SKM-1 (cell line): ENCODE measurements at regions not wholly inside any gene's neighbourhood (a gene's known extent, or its start where the extent isn't known, plus 50 kb on each side); places are given as distances from the start of the nearest gene placed in this dataset.

Experiments used
- DNase-seq: peaks from one replicate; lab custom pipeline; 2025; ENCODE audit not compliant: unreplicated experiment; lab: John Stamatoyannopoulos, UW

GRCh38 chr9:118364266-118365106 lies 660.3 kb downstream of the TLR4 start:
- no peak for DNase-seq

DNA sequence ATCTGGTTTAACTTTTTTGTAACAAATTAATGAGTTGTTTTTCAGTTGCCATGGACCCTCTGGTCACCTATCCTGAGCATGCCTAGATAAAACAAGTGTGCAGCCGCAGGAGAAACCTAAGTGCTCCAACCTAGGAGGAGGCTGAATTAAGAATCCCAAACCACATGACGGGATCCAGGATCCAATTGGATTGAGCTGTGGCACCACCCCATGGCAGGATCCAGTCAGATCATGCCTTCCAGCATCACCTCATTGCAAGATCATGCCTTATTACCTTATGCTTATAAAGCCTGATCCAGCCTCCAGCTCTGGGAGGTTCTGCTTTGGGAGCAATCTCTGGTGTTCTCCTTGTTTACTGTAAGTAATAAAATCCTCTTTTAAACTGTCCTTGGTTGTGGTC lies 662.0 kb downstream of the TLR4 start:
- DNase-seq: no peak

GRCh38 chr9:118367383-118367782 lies 663.2 kb downstream of the TLR4 start:
- no peak for DNase-seq

- no peak for DNase-seq
Observed at GRCh38 chr9:118384531-118385100, 680.4 kb downstream of the TLR4 start.

DNA sequence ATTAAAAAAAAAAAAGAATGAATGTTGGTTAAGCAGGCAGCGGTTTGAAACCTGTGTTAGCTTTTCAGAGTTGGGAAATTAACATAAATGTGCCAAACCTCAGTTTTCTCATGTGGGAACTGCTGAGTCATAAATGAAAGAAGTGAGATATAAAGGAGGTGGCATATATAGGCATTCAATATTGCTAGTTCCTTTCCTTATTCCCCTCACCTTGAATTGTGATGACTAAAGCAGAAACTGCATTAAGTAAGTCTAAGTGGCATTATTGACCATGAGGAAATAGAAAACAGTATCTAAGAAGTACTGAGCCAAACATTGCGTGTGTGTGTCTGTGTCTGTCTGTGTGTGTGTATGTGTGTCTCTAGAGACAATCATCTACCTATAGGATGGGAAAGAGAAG lies 691.2 kb downstream of the TLR4 start:
- DNase-seq: no peak

DNA sequence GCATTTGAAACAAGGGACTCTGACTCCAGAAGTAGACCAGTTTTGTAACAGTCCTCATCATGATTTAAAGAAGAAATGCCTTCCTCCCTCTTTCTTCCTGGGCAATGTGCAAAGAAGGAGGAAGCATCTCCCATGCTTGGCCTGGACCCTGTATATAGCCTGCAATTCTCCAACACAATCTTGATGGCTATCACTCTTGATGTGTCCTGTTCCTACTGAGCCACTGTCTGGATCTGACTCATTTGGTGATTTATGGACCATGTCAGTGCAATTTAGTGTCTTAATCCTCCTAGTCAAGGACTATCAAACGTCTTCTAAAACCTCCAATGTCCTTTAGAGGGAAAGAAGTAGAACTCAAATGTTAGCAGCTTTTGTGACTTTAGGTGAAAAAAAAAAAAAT lies 697.3 kb downstream of the TLR4 start:
- DNase-seq: no peak

DNA sequence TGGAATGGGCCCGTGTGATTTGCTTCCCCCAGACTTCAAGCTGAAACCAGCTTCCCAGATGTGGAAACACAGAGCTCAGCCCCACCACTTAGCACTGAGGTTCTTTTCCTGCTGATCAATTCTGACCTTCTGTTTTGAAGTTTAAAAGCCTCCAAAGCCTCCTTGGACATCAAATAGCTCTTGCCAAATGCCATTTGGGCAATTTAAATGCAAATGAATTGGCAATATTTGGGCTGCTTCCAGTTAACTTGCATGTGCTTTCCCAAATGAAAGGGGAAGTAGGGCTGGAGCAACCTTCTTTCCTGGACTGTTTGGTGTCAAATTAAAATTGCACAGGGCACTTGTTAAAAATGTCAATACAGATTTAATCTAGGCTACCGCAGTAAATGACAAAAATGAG lies 710.5 kb downstream of the TLR4 start:
- DNase-seq: no peak

- no peak for DNase-seq
Observed at GRCh38 chr9:118418887-118419565, 714.8 kb downstream of the TLR4 start.

DNA sequence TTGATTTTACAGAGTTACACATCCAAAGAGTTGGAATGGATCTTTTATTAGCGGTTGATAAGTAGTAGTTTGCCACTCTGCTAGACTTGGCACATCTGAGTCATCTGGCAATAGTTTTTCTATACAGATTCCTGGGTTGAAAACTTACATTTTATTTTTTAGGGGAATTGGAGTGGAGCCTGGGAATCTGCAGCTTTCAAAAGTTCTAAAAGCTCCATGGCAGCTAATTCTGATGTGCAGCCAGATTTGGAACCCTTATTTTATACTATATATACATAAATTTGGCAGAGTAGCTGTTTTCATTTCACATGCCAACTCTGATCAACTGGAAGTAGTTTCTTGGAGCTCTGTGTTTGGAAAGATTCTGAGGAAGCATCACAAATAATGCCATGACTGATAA lies 715.5 kb downstream of the TLR4 start:
- DNase-seq: no peak

DNA sequence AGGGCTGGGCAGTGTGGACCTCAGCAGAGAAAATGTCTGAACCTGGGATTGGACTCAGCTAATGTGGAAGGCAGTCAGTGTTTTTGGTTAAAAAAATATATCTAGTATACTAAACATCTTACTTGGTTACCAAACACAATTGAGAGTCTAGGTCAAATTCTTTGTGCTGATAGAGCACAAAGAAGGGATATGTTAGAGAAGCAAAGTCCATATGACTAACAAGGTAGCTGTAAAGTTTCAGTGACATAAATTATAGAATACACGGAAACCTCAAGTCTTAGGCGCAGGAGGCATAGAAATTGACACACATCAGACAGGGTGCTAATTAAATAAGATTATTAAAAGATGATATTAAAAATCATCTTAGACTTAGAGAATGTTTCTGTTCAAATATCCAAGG lies 718.3 kb downstream of the TLR4 start:
- DNase-seq: no peak

GRCh38 chr9:118423021-118423420 lies 718.8 kb downstream of the TLR4 start:
- no peak for DNase-seq

DNA sequence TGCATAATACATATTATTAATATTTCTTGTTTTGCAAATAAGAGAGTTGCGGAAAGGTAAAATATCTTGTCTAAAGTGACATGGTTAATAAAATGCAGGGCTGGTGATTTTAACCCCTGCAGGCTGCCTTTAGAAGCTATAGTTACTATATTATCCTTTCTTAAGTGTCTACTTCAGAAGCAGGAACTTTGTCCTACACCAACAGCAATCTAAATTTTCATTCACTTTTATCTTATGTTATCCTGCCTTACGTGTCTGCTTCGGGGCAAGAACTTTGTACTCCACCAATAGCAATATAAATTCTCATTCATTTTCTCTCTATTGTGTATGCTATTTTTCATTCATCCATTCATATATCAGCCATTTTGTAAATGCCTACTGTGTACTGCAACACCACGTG lies 719.5 kb downstream of the TLR4 start:
- no peak for DNase-seq

DNA sequence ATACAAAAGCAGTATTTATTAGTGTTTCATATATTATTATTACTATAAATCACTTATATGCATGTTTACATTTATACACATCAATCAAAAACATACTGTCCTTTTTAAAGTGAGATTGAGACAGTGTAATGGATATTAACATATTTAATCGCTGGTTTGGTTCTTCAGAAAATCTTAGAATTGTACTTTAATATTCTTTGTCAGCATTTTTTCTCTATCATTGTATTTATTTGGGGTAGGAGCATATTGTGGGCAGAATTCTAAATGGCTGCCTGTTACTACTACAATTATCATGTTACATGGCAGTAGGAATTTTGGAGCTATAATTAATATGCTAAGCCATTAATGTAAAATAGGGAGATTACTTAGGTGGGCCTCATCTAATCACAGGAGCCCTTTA lies 722.6 kb downstream of the TLR4 start:
- DNase-seq: no peak

DNA sequence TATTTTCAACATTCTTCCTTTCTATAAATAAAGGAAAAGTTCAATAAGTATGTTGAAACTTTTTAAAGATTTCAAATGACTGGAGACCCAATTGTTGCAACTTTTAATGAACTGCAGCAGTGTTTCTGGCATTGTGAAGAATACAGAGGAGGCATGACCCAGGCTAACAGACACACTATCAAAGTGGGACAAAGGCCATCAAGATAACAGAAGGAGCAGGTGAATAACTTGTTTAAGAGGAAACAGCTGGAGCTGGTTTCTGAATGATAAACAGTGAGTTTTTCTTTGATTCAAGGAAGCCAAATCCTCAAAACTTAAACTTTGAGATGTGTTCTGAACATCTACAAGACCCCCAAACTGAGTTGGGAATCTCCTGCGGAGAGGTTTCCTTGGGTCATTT lies 734.6 kb downstream of the TLR4 start:
- no peak for DNase-seq

DNA sequence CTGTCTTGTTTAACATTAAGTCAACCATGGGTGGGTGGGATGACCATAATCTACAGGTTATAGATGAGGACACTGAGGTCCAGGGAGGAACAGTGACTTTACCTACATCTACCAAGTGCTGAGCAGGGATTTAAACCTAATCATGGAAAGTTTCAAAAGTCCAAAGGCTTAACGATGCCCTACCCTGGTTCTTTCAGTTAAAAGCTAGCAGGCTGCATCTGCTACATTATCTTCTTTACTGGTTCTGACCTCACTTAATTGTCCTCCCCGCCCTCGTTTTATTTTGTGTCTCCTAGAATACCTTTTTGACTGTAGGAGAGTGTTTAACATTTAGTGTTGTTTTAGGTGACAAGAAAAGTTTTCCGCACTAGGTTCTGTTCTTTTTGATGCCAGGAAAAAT lies 735.2 kb downstream of the TLR4 start:
- DNase-seq: no peak

- no peak for DNase-seq
Observed at GRCh38 chr9:118444403-118444802, 740.2 kb downstream of the TLR4 start.

GRCh38 chr9:118446943-118447639 lies 742.9 kb downstream of the TLR4 start:
- DNase-seq: no peak

DNA sequence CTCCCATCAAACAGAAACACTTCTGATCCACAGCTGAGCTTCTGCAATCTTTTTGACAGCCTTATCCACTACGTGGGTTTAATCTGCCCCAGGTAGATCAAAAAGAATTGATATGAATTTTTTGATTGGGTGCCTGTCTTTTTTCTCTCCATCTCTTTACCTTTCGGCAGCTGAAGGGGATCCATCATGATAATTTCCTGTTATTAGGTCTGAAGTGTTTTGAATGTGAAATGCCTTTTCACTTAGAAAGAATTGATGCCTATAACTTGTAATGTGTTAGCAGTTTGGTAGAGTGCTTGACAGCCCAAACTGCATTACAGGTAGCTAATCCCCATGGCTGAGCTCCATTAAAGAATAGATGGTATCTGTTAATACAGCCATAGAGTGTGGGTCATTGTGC lies 745.4 kb downstream of the TLR4 start:
- no peak for DNase-seq

DNA sequence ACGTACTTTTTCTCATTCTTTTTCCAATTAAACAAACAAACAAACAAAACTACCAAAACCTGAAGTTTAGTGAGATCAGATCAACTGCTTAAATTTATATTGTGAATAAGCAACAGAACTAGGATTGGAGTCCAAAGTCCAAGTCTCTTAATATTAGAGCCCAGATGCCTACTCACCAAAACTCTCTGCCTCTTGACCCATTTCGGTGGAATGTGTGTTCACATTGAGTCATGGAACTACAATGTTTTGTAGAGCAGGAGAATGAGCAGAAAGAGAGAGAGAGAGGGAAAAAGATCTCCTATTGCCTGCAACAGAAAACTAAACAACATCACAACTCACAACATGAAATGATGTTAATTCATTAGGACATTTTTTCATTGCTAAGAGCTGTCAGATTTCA lies 751.1 kb downstream of the TLR4 start:
- DNase-seq: no peak

DNA sequence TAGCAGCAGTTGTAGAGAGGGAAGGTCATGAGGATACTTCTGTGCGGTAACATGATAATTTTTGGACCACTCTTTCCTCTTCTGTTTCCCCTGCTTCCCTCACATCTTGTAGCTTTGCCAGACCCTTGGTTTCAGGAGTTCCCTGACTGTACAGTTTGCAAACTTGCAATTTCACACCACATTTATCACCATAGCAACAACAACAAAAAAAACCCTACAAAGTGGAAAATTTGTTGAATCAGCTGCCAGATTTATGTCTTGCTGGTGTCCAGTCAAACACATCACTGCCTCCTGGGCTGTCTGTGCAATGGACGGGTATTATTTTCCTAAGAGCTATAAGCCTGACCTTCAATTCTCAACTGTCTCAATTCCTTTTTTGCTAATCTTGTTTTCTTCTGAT lies 751.6 kb downstream of the TLR4 start:
- no peak for DNase-seq

DNA sequence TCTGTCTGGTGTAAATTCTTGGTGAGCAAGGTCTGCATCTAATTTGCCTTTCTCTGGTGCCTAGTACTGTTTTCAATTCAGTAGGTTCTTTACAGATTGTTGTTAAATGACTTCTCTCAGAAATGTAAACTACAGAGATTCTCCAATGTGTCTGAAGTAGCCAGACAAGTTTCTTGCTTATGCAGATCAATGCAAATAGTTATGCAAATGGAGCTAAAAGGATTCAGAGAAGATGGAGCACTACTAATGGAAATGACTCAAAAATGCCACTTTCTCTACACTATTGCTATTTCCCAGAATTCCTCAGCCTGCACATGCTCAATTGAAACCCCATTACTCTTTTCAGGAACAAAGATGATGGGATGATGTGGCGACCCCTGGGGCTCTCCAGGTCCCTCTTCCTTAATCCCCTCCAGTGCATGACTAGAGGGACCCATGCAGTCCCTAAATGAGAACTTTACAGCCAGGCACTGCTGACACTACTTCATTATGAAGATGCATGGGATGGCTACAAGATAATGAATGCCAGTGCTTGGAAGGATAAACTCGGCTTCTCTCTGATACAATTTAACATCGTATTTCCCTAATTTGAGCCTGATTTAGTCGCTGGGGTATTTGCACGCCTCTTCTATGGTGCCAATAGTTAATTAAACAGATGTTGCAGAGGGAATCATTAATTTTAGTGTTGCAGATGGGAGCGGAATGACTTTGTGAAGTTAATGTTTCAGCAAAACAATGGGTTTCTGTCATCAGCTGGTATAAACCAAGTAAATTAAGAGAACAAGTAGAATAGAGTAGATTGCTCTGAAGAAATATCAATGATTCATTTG lies 753.2 kb downstream of the TLR4 start:
- no peak for DNase-seq
